ENCODE measurements at regions not wholly inside any gene's neighbourhood (a gene's known extent, or its start where the extent isn't known, plus 50 kb on each side); places are given as distances from the start of the nearest gene placed in this dataset.

DNA sequence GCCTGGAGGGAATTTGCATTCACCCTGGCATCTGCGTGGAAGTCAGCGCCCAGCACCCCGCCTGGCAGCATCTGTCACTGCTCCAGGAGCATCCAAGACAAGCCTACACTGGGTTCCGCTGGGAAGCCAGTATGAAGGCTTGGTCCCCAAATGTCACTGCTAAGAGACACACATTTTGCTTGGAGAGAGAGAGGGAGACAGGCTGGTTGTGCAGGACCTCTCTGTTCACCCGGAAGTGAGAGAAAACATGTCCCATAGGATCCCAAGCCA lies 119.5 kb downstream of the SEC23IP start:
- DNase-seq (ENCODE audit: low read depth): no peak
- H3K4me3 ChIP-seq (ENCODE audit: control insufficient read depth, low read depth, low read length): no peak overlapping the region
- TF ChIP-seq, protein P1, sequence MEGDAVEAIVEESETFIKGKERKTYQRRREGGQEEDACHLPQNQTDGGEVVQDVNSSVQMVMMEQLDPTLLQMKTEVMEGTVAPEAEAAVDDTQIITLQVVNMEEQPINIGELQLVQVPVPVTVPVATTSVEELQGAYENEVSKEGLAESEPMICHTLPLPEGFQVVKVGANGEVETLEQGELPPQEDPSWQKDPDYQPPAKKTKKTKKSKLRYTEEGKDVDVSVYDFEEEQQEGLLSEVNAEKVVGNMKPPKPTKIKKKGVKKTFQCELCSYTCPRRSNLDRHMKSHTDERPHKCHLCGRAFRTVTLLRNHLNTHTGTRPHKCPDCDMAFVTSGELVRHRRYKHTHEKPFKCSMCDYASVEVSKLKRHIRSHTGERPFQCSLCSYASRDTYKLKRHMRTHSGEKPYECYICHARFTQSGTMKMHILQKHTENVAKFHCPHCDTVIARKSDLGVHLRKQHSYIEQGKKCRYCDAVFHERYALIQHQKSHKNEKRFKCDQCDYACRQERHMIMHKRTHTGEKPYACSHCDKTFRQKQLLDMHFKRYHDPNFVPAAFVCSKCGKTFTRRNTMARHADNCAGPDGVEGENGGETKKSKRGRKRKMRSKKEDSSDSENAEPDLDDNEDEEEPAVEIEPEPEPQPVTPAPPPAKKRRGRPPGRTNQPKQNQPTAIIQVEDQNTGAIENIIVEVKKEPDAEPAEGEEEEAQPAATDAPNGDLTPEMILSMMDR (conservative IDR thresholded peaks at IDR 0.05; ENCODE audit: control insufficient read depth, insufficient read depth, low read depth, low read length): no peak

DNA sequence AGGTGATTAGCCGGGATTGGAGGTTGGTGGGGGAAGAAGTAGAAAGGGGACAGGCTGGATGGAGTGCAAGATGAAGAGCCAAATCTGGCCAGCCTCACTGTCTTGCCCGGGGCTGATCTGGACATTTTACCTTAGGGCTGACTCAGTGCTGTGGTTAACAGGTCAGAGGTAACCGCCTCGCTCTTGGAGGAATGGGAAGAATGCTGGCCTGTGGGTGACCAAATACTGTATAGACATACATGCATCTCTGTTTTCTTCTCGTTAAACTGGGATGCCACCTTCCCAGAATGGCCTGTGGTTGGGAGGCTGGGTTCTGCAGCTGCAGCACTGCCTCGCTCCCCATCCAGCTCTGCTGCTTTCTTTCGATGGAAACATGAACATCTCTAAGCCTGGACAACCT lies 120.0 kb downstream of the SEC23IP start:
- no peak for DNase-seq (ENCODE audit: low read depth)
- TF ChIP-seq, protein P1 (conservative IDR thresholded peaks at IDR 0.05; ENCODE audit: control insufficient read depth, insufficient read depth, low read depth, low read length): no peak

DNA sequence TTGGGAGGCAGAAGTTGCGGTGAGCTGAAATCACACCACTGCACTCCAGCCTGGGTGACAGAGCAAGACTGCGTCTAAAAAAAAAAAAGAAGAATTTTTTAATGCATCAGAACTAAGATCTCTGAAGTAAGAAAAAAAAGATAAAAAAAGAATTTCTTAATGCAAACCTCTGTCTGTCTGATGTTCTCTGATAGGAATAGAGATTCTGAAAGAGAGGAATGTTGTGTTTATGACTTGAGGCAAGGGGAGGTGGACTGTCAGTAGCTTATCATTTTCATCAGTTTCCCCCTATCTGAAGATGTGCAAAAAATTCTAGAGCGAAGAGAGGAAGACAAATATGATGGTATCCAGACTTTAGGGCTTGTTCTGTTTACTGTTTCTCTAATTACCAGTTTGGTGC lies 121.5 kb downstream of the SEC23IP start:
- H3K4me3 ChIP-seq (ENCODE audit: control insufficient read depth, low read depth, low read length): no peak overlapping the region
- TF ChIP-seq, protein P1 (conservative IDR thresholded peaks at IDR 0.05; ENCODE audit: control insufficient read depth, insufficient read depth, low read depth, low read length): no peak
- no peak for DNase-seq (ENCODE audit: low read depth)

More for the DNA sequence above, 120.0 kb downstream of the SEC23IP start:
- no peak overlapping the region for H3K4me3 ChIP-seq (ENCODE audit: control insufficient read depth, low read depth, low read length)

DNA sequence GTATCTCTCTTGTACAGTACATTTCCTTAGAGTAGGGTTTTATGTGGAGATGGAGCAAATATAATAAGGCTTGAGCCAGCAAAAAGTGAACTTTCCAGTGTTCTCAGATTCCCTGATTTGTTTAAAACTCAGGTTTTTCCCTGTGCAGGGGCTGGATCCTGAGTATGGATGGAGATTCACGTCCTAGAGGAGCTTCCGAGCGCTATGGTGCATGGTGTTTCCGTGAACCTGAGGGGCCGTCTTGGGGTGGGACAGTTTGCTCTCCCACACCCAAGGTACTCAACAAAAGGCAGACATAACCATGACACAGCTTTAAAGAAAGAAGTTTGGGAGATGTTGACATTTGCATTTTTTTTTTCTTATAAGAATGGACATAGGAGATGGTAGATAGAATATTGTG lies 122.5 kb downstream of the SEC23IP start:
- no peak overlapping the region for H3K4me3 ChIP-seq (ENCODE audit: control insufficient read depth, low read depth, low read length)
- DNase-seq (ENCODE audit: low read depth): no peak
- TF ChIP-seq, protein P1 (conservative IDR thresholded peaks at IDR 0.05; ENCODE audit: control insufficient read depth, insufficient read depth, low read depth, low read length): no peak

DNA sequence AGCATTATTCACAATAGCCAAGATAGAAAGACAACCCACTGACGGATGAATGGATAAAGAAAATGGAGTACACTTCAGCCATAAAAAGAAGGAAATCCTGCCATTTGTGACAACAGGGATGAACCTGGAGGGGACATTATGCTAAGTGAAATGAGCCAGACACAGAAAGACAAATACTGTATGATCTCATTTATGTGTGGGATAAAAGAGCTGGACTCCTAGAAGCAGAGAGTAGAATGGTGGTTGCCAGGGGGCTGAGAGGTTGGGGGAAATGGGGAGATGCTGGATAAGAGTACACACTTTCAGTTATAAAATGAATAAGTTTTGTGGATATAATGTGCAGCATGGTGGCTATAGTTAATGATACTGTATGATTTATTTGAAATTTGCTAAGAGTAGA lies 124.4 kb downstream of the SEC23IP start:
- H3K4me3 ChIP-seq (ENCODE audit: control insufficient read depth, low read depth, low read length): no peak overlapping the region
- TF ChIP-seq, protein P1 (conservative IDR thresholded peaks at IDR 0.05; ENCODE audit: control insufficient read depth, insufficient read depth, low read depth, low read length): no peak
- no peak for DNase-seq (ENCODE audit: low read depth)

DNA sequence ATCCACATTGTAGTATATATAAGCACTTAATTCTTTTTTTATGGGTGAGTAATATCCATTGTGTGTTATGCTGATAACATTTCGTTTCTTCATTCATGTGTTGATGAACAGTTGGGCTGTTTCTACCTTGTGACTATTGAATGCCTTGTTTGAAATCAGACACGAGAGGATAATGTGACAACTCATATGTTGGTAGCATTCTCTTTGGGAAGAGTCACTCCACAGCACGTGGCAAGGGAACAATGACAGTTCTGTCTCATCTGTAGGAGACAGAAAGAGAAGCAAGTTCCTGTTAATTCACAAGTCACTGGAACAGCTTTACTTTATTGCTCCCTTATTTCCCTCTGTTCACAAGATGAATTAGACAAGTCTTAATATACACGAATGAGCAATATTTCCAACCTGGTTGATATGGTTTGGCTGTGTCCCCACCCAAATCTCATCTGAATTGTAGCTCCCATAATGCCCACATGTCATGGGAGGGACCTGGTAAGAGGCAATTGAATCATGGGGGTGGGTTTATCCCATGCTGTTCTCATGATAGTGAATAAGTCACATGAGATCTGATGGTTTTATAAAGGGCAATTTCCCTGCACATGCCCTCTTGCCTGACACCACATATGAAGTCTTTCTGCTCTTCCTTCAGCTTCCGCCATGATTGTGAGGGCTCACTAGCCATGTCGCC lies 125.3 kb downstream of the SEC23IP start:
- no peak for DNase-seq (ENCODE audit: low read depth)
- TF ChIP-seq, protein P1 (conservative IDR thresholded peaks at IDR 0.05; ENCODE audit: control insufficient read depth, insufficient read depth, low read depth, low read length): no peak
- H3K4me3 ChIP-seq (ENCODE audit: control insufficient read depth, low read depth, low read length): no peak overlapping the region

DNA sequence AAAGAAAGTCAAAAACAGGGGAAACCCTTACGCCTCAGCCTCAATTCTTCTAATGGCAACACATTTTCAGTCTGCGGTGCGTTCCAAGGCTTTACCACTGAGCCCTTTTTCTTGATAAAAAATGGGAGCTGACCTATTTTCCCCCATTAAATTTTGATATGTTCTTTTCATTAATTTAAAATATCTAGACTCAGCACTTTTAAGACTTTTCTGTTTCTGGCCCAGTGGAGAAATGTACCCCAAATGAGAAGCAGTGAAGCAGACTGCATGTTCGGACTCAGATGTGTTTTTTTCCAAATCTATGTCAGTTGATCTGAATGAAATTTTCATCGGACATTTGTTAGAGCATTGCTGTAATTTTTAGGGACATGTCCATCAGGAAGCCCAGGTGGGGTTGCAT lies 126.2 kb downstream of the SEC23IP start:
- TF ChIP-seq, protein P1 (conservative IDR thresholded peaks at IDR 0.05; ENCODE audit: control insufficient read depth, insufficient read depth, low read depth, low read length): no peak
- no peak for DNase-seq (ENCODE audit: low read depth)
- H3K4me3 ChIP-seq (ENCODE audit: control insufficient read depth, low read depth, low read length): no peak overlapping the region

Data from fibroblast of mammary gland (primary cell).